GM23338 (cell line): ENCODE measurements at regions not wholly inside any gene's neighbourhood (a gene's known extent, or its start where the extent isn't known, plus 50 kb on each side); places are given as distances from the start of the nearest gene placed in this dataset.
"Not testable (repeated sequence)": the region's sequence is repeated elsewhere in the genome, so short reads cannot be mapped to it uniquely, and the experiment has no call there.

ENCODE experiments used
- CREB1 ChIP-seq: fragments of 250-450 bp; sonication (Bioruptor Pico); IDR thresholded peaks from 2 replicates; pipeline ENCODE4 v1.5.0; 2020; ENCODE audit warnings: low read depth, mild to moderate bottlenecking, moderate library complexity
- CTCF ChIP-seq, 2 experiments: fragments of 200-600 bp in 1 of 2; sonication (generic) in 1 of 2; conservative IDR thresholded peaks; 2 replicates each; pipeline versions ENCODE4 v1.5.1 to v1.6.1; 2016 to 2017; ENCODE audit warnings: antibody characterized with exemption in 2 of 2, low read depth in 2 of 2, mild to moderate bottlenecking in 2 of 2, moderate library complexity in 1 of 2
- ETS1 ChIP-seq: IDR thresholded peaks from 2 replicates; pipeline ENCODE4 v1.6.1; 2016; ENCODE audit warnings: antibody characterized with exemption
- EZH2 ChIP-seq: fragments of 200-600 bp; sonication (generic); IDR thresholded peaks from one replicate; pipeline ENCODE4 v1.8.0; 2017; ENCODE audit warnings: antibody characterized with exemption, mild to moderate bottlenecking, low read depth; ENCODE audit not compliant: unreplicated experiment
- EZH2phosphoT487 ChIP-seq: fragments of 200-600 bp; sonication (generic); IDR thresholded peaks from one replicate; pipeline ENCODE4 v1.8.1; 2018; ENCODE audit warnings: antibody characterized with exemption; ENCODE audit not compliant: unreplicated experiment
- JUNB ChIP-seq: IDR thresholded peaks from one replicate; pipeline ENCODE4 v1.6.1; 2016; ENCODE audit warnings: antibody characterized with exemption; ENCODE audit not compliant: unreplicated experiment
- NANOG ChIP-seq: IDR thresholded peaks from 2 replicates; pipeline ENCODE4 v1.6.1; 2016; ENCODE audit warnings: antibody characterized with exemption, borderline replicate concordance
- POLR2AphosphoS5 ChIP-seq: IDR thresholded peaks from 2 replicates; pipeline ENCODE4 v1.6.1; 2016; ENCODE audit warnings: antibody characterized with exemption, low read depth
- REST ChIP-seq: IDR thresholded peaks from one replicate; pipeline ENCODE4 v1.6.1; 2018; ENCODE audit warnings: antibody characterized with exemption; ENCODE audit not compliant: unreplicated experiment
- ZNF114 ChIP-seq: fragments of 250-450 bp; sonication (Bioruptor Pico); IDR thresholded peaks from 2 replicates; pipeline ENCODE4 v1.5.0; 2020; ENCODE audit warnings: mild to moderate bottlenecking, moderate library complexity
- ZNF331 ChIP-seq: fragments of 250-450 bp; sonication (Bioruptor Pico); IDR thresholded peaks from 2 replicates; pipeline ENCODE4 v1.5.0; 2020; ENCODE audit warnings: low read depth, mild to moderate bottlenecking, moderate library complexity
- ZNF462 ChIP-seq: fragments of 250-450 bp; sonication (Bioruptor Pico); IDR thresholded peaks from 2 replicates; pipeline ENCODE4 v1.5.0; 2020; ENCODE audit warnings: mild to moderate bottlenecking, moderate library complexity

GRCh38 chr17:16837468-16838266, 134.3 kb downstream of the TNFRSF13B start:
- not testable (repeated sequence) for TF ChIP-seq CTCF (conservative IDR thresholded peaks at IDR 0.05; ENCODE audit: low read depth in 2 of 2); REST; EZH2; EZH2phosphoT487; POLR2AphosphoS5; JUNB; ETS1; ZNF114 (CRISPR knock-in tag); CREB1; NANOG; ZNF462; ZNF331 (CRISPR knock-in tag)
